ENCODE measurements at regions not wholly inside any gene's neighbourhood (a gene's known extent, or its start where the extent isn't known, plus 50 kb on each side); places are given as distances from the start of the nearest gene placed in this dataset.
"Not testable (repeated sequence)": the region's sequence is repeated elsewhere in the genome, so short reads cannot be mapped to it uniquely, and the experiment has no call there.

DNA sequence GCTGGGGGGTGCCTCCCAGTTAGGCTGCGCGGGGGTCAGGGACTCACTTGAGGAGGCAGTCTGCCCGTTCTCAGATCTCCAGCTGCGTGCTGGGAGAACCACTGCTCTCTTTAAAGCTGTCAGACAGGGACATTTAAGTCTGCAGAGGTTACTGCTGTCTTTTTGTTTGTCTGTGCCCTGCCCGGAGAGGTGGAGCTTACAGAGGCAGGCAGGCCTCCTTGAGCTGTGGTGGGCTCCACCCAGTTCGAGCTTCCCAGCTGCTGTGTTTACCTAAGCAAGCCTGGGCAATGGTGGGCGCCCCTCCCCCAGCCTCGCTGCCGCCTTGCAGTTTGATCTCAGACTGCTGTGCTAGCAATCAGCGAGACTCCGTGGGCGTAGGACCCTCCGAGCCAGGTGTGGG lies 584.2 kb upstream of the SLC39A10 start:
- TF ChIP-seq, protein P1, sequence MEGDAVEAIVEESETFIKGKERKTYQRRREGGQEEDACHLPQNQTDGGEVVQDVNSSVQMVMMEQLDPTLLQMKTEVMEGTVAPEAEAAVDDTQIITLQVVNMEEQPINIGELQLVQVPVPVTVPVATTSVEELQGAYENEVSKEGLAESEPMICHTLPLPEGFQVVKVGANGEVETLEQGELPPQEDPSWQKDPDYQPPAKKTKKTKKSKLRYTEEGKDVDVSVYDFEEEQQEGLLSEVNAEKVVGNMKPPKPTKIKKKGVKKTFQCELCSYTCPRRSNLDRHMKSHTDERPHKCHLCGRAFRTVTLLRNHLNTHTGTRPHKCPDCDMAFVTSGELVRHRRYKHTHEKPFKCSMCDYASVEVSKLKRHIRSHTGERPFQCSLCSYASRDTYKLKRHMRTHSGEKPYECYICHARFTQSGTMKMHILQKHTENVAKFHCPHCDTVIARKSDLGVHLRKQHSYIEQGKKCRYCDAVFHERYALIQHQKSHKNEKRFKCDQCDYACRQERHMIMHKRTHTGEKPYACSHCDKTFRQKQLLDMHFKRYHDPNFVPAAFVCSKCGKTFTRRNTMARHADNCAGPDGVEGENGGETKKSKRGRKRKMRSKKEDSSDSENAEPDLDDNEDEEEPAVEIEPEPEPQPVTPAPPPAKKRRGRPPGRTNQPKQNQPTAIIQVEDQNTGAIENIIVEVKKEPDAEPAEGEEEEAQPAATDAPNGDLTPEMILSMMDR (IDR thresholded peaks at IDR 0.05), result not testable (repeated sequence)
- TF ChIP-seq POLR2A (IDR thresholded peaks at IDR 0.05), result not testable (repeated sequence)
